Ovary (tissue), 3 donors: ENCODE measurements at regions not wholly inside any gene's neighbourhood (a gene's known extent, or its start where the extent isn't known, plus 50 kb on each side); places are given as distances from the start of the nearest gene placed in this dataset.

Experiments used
- CTCF ChIP-seq, 3 donors: fragments of 450-650 bp in 2 of 3; fragments of 200-600 bp in 1 of 3; IDR thresholded peaks; one replicate each; pipeline versions ENCODE4 v1.5.1 to v1.8.0; 2016 to 2022; ENCODE audit warnings: antibody characterized with exemption in 3 of 3, mild to moderate bottlenecking in 1 of 3
- EP300 ChIP-seq: sonication (generic); formaldehyde crosslinking; IDR thresholded peaks from one replicate; pipeline ENCODE4 v1.6.1; 2017; ENCODE audit warnings: antibody characterized with exemption
- POLR2A ChIP-seq: fragments of 450-650 bp; IDR thresholded peaks from one replicate; pipeline ENCODE4 v1.6.1; 2017; ENCODE audit warnings: antibody characterized with exemption, mild to moderate bottlenecking, moderate library complexity
- donor health status: DM: no; HTN: no; CAD: no.

DNA sequence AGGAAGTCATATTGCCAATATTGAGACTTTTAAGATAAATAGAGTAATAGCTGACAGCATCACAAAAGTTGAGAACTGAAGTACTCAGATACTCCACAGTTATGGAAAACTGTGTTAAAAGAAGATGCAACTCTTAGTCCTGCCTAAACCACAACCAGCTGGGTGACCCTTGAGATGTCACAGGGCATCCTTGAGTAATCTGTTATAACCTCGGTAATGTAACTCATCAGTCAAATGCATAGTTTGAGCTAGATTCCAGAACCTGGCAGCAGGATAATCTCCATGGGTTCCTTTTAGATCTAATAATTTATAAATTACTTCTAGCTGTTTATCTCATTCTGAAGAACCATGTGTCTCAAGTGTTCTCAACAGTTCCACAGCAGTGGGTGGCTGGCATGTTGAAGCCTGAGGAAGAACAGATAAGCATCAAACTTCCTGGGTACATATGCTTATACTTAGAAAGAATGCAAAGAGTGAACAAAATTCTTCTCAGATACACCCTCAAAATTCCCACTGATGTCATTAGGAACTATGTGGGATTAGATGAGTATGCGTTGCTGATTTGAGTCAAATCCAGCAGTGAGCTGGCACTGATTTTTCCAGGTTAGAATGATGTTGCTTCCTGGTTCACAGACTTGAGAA, 304.1 kb upstream of the ERBB4 start:
- TF ChIP-seq CTCF (IDR thresholded peaks at IDR 0.05) (no peak), POLR2A (no peak), EP300 (no peak)
